Cardiac fibroblast (primary cell): ENCODE measurements at regions not wholly inside any gene's neighbourhood (a gene's known extent, or its start where the extent isn't known, plus 50 kb on each side); places are given as distances from the start of the nearest gene placed in this dataset.

Experiments
- DNase-seq, 2 donors: peaks; one replicate each; pipeline versions ENCODE4 v3.0.0 to v3.0.0-alpha.2; 2010; ENCODE audit warnings: low read depth in 2 of 2
- H3K4me3 ChIP-seq, 2 donors: replicated peaks in 1 of 2; 1 replicate in 1 of 2; 2 replicates in 1 of 2; pipeline ENCODE4 v1.5.1; 2011; ENCODE audit warnings: low read depth in 2 of 2, low read length in 2 of 2, mild to moderate bottlenecking in 2 of 2, moderate library complexity in 1 of 2
- TF ChIP-seq, protein P1 (sequence below): IDR thresholded peaks from one replicate; pipeline ENCODE4 v1.5.1; 2011; ENCODE audit warnings: low read depth, mild to moderate bottlenecking, low read length, inconsistent platforms

- DNase-seq, result no peak
- TF ChIP-seq, protein P1, sequence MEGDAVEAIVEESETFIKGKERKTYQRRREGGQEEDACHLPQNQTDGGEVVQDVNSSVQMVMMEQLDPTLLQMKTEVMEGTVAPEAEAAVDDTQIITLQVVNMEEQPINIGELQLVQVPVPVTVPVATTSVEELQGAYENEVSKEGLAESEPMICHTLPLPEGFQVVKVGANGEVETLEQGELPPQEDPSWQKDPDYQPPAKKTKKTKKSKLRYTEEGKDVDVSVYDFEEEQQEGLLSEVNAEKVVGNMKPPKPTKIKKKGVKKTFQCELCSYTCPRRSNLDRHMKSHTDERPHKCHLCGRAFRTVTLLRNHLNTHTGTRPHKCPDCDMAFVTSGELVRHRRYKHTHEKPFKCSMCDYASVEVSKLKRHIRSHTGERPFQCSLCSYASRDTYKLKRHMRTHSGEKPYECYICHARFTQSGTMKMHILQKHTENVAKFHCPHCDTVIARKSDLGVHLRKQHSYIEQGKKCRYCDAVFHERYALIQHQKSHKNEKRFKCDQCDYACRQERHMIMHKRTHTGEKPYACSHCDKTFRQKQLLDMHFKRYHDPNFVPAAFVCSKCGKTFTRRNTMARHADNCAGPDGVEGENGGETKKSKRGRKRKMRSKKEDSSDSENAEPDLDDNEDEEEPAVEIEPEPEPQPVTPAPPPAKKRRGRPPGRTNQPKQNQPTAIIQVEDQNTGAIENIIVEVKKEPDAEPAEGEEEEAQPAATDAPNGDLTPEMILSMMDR, result no peak
- H3K4me3 ChIP-seq, result no peak overlapping the region
Observed at GRCh38 chr6:43980004-43980795, 147.1 kb downstream of the MRPL14 start.

GRCh38 chr6:43979525-43979924 lies 147.7 kb downstream of the MRPL14 start:
- no peak overlapping the region for H3K4me3 ChIP-seq
- no peak for DNase-seq
- TF ChIP-seq, protein P1, result no peak

- DNase-seq, result peak; percentile 36 to 48
- no peak overlapping the region for H3K4me3 ChIP-seq
- TF ChIP-seq, protein P1, result no peak
Observed at GRCh38 chr6:43978473-43979346, 148.5 kb downstream of the MRPL14 start.

- no peak for DNase-seq
- no peak overlapping the region for H3K4me3 ChIP-seq
- TF ChIP-seq, protein P1, result no peak
Observed at GRCh38 chr6:43977404-43978111, 149.7 kb downstream of the MRPL14 start.

DNA sequence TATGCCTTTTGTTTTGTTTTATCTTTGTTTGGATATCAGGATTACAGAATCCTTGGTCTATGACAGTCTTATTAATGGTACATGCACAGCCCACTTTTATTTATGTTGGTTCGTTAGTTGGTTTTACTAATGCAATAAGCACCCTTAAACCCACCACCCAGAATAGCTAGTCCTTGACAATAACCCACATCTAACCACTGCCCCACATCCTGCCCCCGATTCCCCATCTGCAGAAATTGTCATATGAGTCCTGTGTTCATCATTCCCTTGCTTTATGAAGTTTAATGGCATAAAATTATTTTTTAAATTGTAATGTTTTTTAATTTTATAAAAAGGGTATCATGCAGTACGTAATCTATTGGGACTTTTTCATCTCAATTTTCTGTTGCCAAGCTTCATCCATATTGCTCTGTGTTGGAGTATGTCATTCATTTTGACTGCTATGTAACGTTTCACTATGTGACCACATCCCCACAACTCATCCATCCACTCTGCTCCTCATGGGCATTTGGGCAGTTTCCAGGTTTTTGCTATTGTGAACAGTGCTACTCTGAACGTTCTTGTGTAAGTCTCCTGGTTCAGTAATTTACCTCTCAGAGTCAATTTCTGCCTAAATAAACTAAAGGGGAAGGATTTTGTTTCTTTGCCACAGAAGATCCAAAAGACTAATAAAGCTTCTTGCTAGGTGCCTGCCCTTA lies 150.4 kb downstream of the MRPL14 start:
- TF ChIP-seq, protein P1, result no peak
- DNase-seq, result no peak
- no peak overlapping the region for H3K4me3 ChIP-seq

DNA sequence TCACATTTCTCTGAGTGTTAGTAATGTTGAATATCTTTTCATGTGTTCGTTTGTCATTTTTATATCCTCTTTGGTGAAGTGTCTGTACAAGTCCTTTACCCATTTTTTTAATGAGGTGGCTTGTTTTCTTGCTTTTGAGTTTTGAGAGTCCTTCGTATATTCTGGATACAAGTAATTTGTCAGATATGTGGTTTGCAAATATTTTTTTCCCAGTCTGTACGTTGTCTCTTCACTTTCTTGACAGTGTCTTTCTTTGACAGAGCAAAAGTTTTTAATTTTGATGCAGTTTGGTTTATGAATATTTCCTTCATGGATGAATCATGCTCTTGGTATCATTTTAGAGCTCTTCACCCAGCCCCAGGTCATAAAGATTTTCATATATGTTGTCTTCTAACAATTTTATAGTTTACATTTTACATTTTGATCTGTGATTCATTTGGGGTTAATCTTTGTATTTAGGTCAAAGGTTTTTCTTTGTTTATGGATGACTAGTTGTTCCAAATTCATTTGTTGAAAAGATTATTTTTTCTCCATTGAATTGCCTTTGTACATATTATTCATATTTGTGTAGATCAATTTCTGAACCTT lies 152.5 kb downstream of the MRPL14 start:
- TF ChIP-seq, protein P1, result no peak
- no peak for DNase-seq
- H3K4me3 ChIP-seq, result no peak overlapping the region
